Activated T-cell treated with anti-CD3 and anti-CD28 coated beads, Interleukin-2, amount 50 U/mL, for 72 hours (primary cell): ENCODE measurements at regions not wholly inside any gene's neighbourhood (a gene's known extent, or its start where the extent isn't known, plus 50 kb on each side); places are given as distances from the start of the nearest gene placed in this dataset.
"Not testable (repeated sequence)": the region's sequence is repeated elsewhere in the genome, so short reads cannot be mapped to it uniquely, and the experiment has no call there.

Experiments used
- ATAC-seq, 2 donors: fragments of 150-1000 bp; cut with Tn5 transposase; replicated peaks in 1 of 2; 2 replicates each; pipeline ENCODE4 v1.10.0; 2021; ENCODE audit warnings: moderate library complexity in 2 of 2, mild to moderate bottlenecking in 1 of 2
- DNase-seq, 2 donors: peaks; one replicate each; pipeline ENCODE4 v3.0.0; 2021 to 2022; ENCODE audit warnings: mixed read lengths in 1 of 2
- H3K27ac Mint-ChIP-seq: one replicate; pipeline ENCODE4 v1.8.0; 2022; ENCODE audit warnings: mild to moderate bottlenecking, moderate library complexity, mixed read lengths
- H3K27me3 Mint-ChIP-seq: one replicate; pipeline ENCODE4 v1.8.0; 2022; ENCODE audit warnings: low read depth, mixed read lengths
- H3K36me3 Mint-ChIP-seq, 2 donors: one replicate each; pipeline ENCODE4 v1.8.0; 2022; ENCODE audit warnings: mixed read lengths in 2 of 2, mild to moderate bottlenecking in 1 of 2; ENCODE audit not compliant: insufficient read depth in 2 of 2
- H3K4me1 Mint-ChIP-seq: one replicate; pipeline ENCODE4 v1.8.0; 2022; ENCODE audit warnings: low read depth, mixed read lengths
- H3K4me3 Mint-ChIP-seq, 2 donors: one replicate each; pipeline ENCODE4 v1.8.0; 2022; ENCODE audit warnings: mild to moderate bottlenecking in 2 of 2, mixed read lengths in 2 of 2, moderate library complexity in 2 of 2
- H3K9me3 Mint-ChIP-seq, 2 donors: one replicate each; pipeline ENCODE4 v1.8.0; 2022; ENCODE audit warnings: mixed read lengths in 2 of 2

DNA sequence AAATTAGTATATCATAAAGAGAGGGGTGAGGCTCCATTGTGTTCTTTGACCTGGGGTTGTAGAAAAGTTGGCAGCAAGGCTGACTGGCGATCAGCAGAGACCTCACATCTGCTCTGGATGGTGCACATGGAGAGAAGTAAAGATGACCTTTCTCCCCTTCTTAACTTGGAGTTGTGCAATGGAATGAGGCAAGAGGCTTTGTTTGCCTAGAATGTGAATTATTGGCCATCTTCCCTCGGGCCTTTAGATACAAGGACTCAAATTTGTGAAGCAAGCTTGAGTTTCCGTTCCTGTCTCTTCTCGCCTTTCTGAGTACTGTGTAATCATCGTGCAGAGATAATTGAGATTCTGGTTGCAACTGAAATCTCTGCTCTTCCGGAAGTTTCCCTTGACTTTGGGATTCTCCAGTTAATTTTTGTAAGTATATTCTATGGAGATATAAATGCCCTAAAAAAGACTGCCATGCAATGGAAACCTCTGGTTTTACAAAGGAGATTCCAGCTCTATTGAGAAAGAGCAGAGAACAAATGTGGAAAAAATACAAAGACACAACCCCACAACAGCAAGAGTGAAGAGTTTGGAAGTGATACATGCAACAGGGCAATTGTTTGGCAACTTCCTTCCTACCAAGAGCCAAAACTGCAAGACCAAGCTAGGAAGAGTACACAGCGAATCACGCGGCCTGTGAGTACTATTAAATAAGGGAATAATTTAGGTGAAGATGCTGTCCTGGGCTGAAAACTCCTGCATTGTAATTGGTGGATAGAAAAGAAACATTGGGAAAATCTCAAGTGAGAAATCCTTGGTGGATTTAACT, 542.3 kb upstream of the NRP1 start:
- Mint-ChIP-seq H3K4me3 (no peak overlapping the region), H3K36me3 (no peaks in the 10 kb centered on the region), H3K9me3 (peaks cover 2 to 6% of the 10 kb centered on the region in 2 donors), H3K4me1 (no peaks in the 10 kb centered on the region), H3K27me3 (peaks cover 15% of the 10 kb centered on the region), H3K27ac (no peak overlapping the region)
- no peak for DNase-seq
- ATAC-seq = no peak

DNA sequence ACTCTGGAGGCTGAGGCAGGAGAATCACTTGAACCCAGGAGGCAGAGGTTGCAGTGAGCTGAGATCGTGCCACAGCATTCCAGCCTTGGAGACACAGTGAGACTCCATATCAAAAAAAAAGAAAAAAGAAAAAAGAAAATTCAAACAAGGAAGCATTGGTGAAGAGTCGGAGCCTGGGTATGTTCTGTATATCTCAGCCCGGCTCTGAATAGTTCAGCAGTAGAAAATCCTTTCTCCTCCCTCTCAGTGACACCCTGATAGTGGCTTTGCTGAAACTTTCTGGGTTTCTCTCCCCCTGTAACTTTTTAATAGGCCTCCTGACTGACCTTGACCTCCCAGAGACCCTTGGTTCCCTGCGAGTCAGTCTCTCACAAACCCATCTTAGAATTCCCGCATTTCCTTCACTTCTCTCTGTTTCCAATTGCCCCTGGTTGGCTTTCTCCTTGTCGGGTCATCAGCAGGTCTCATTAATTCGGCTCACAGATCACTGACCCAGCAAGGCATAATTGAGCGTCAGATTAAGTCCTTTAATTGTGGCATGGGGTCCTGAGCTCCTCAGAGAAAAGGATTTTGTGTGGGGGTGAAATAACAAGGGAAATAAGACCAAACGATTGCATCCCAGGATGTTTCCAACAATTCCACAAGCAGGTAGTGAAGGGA, 541.6 kb upstream of the NRP1 start:
- no peak overlapping the region for H3K4me3 Mint-ChIP-seq
- no peaks in the 10 kb centered on the region for H3K4me1 Mint-ChIP-seq
- no peaks in the 10 kb centered on the region for H3K36me3 Mint-ChIP-seq
- no peak overlapping the region for H3K27ac Mint-ChIP-seq
- peaks cover 2 to 6% of the 10 kb centered on the region in 2 donors for H3K9me3 Mint-ChIP-seq
- peaks cover 15% of the 10 kb centered on the region for H3K27me3 Mint-ChIP-seq
- no peak for ATAC-seq
- DNase-seq = no peak

DNA sequence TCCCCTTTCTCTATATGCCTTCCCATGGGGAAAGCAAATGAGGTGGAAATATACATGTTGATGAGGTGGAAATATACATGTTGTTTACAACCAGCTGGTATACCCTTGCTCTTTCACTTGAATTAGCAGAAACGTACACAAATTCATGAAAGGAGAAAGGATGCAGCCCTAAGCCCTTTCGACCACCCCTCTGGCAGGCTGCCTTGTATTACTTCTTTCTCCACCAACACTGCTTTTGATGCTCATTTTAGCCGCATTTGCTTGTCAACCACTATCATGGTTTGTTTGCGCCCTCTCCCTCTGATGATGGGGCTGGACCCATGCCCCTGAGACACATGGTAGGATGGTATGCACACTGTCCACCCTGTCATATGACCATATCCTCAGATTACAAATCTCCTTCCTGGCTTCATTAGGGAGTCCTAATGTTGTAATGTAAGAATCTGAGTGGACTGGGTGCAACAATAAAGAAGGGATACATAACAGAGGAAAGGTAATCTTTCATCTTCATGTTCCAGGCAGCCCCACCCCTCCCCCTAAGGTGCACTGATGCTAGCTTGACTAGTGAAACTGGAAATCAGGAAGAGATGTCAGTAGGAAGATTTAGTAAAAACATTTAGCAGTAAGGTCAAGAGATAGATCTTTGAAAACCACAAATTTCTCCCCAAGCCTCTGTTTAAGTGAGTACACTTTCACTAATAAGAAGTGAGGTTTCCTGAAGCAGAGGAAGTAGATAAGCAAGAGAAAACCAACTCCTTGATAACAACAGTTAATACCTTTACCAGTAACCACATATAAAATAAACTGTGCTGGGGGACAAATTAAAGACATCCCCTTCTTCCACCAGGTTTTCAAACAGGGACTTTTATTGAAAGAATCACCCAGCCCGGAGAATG, 536.8 kb upstream of the NRP1 start:
- no peak for DNase-seq
- H3K9me3 Mint-ChIP-seq = no peaks in the 10 kb centered on the region
- peaks cover 27% of the 10 kb centered on the region for H3K27me3 Mint-ChIP-seq
- H3K27ac Mint-ChIP-seq = no peak overlapping the region
- ATAC-seq = no peak
- H3K4me1 Mint-ChIP-seq = no peaks in the 10 kb centered on the region
- H3K4me3 Mint-ChIP-seq = no peak overlapping the region
- no peaks in the 10 kb centered on the region for H3K36me3 Mint-ChIP-seq

DNA sequence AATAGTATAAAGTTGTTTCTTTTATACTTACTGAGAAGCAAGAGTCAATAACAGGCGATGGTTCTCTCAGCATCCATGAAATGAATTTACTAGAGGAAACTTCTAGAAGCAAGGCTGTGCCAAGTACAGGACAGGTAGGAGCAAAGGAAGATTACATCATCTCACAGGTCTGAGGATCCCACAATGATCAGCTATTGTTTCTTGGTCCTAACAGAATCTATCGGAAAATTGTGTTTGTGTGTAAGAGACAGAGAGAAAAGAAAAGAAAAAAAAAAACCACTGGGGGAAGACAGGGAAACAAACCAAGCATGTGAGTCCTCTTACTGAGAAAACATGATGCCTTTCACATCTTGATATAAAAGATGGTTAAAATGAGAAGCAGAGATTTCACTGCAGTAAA, 535.0 kb upstream of the NRP1 start:
- Mint-ChIP-seq H3K4me3 (no peak overlapping the region), H3K4me1 (no peaks in the 10 kb centered on the region), H3K27me3 (peaks cover 27% of the 10 kb centered on the region), H3K9me3 (no peaks in the 10 kb centered on the region), H3K27ac (no peak overlapping the region), H3K36me3 (no peaks in the 10 kb centered on the region)
- ATAC-seq (no peak), DNase-seq (no peak)

DNA sequence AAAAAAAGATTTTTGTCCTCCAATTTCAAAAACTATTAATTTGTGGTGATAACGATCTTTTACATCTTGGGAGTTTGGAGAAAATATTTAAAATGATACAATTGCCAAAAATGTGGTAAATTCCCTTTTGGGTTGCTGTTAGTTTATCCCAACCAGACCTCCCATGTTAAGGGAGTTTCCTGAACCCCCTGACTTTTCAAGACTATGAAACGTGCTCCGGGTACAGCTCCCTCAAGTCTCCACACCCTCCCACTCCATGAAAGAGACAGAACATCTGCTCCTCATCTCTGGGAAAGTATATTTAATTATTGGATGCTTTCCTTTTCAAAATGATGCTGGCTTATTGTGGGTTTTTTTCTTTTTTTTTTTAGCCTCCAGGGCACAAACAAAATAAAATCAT, 534.6 kb upstream of the NRP1 start:
- H3K27ac Mint-ChIP-seq = no peak overlapping the region
- H3K36me3 Mint-ChIP-seq = no peaks in the 10 kb centered on the region
- DNase-seq = no peak
- H3K4me1 Mint-ChIP-seq = no peaks in the 10 kb centered on the region
- H3K9me3 Mint-ChIP-seq = no peaks in the 10 kb centered on the region
- ATAC-seq = no peak
- H3K27me3 Mint-ChIP-seq = peaks cover 27% of the 10 kb centered on the region
- no peak overlapping the region for H3K4me3 Mint-ChIP-seq

DNA sequence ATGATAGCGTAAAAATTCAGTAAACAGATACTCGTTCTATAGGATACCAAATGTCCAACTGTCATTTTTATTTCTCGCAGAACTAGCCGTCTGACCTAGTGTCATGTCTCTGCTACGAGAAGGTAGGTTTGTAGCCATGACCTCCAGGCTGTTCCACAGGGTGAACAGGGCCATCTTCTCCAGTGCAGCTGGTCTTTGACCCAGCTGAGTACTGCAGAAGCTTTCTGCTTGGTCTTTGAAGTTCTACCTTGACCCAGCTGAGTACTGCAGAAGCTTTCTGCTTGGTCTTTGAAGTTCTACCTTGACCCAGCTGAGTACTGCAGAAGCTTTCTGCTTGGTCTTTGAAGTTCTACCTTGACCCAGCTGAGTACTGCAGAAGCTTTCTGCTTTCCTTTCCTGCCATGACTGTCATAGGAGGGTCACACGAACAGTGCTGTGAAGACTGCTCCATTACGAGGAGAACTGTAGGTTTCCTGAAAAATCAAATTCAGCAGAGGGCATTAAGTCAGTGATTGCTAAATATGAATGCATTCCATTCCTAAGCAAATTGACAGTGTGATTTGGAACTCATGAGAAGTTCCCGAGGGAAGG, 532.8 kb upstream of the NRP1 start:
- peaks cover 29% of the 10 kb centered on the region for H3K27me3 Mint-ChIP-seq
- not testable (repeated sequence) for DNase-seq, H3K27ac Mint-ChIP-seq, H3K4me3 Mint-ChIP-seq, ATAC-seq, H3K4me1 Mint-ChIP-seq, H3K36me3 Mint-ChIP-seq, H3K9me3 Mint-ChIP-seq

DNA sequence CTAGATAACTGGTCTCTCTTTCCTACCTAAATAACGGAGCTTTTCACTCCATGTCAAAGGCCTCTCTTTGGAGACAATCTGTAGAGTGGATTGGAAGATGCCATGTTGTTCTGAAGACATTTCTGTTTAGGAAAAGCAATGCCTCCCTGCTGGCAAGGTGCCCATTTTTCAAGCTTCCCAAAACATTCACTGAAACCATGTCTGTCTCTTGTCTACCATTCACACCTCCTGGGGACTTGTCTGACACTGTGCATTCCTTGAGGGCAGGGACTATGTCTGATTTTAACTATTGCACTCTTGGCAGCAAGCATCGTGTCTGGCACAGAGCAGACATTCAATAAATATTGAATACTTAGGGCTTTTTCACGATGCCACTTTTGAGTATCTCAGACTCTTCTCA, 528.9 kb upstream of the NRP1 start:
- Mint-ChIP-seq H3K9me3 (no peaks in the 10 kb centered on the region), H3K27me3 (peaks cover 17% of the 10 kb centered on the region), H3K4me3 (no peak overlapping the region), H3K27ac (no peak overlapping the region), H3K4me1 (no peaks in the 10 kb centered on the region), H3K36me3 (no peaks in the 10 kb centered on the region)
- ATAC-seq (no peak), DNase-seq (no peak)

DNA sequence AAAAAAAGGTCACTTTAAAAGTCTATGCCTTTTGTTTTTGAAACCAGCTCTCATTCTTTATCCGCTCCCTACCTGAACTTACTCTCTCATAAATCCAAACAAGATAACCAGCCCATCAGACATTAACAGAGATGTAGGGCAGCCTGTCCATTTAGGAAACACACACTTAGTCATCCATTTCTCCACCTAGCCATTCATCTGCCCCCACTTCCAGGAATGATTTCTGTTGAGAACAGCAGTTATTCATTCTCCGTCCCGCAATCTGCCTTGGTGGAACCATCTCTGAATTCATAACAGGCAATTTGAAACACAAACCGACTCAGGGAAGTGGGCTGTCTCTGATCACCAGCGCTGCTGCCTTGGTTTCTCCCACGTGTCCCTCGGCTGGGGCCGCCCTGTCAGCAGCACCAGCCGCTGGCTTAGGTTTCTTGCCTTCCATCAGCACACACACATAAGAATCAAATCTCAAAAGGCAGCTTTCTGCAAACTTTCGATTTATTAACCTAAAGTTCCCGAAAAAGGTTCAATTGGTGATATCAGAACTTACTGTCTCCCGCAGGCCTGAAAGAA, 528.2 kb upstream of the NRP1 start:
- Mint-ChIP-seq H3K27ac (no peak overlapping the region), H3K36me3 (no peaks in the 10 kb centered on the region), H3K4me1 (no peaks in the 10 kb centered on the region), H3K27me3 (peaks cover 17% of the 10 kb centered on the region), H3K9me3 (no peaks in the 10 kb centered on the region), H3K4me3 (no peak overlapping the region)
- ATAC-seq = no peak
- no peak for DNase-seq

GRCh38 chr10:33861833-33862232, 527.4 kb upstream of the NRP1 start:
- Mint-ChIP-seq H3K9me3 (no peaks in the 10 kb centered on the region), H3K27ac (no peak overlapping the region), H3K4me1 (no peaks in the 10 kb centered on the region), H3K27me3 (peaks cover 15% of the 10 kb centered on the region), H3K4me3 (no peak overlapping the region), H3K36me3 (no peaks in the 10 kb centered on the region)
- DNase-seq = no peak
- ATAC-seq = no peak

GRCh38 chr10:33861016-33861704, 526.7 kb upstream of the NRP1 start:
- ATAC-seq = no peak
- no peak overlapping the region for H3K4me3 Mint-ChIP-seq
- H3K27ac Mint-ChIP-seq = no peak overlapping the region
- peaks cover 12% of the 10 kb centered on the region for H3K27me3 Mint-ChIP-seq
- H3K9me3 Mint-ChIP-seq = no peaks in the 10 kb centered on the region
- no peak for DNase-seq
- no peaks in the 10 kb centered on the region for H3K36me3 Mint-ChIP-seq
- H3K4me1 Mint-ChIP-seq = no peaks in the 10 kb centered on the region

GRCh38 chr10:33860552-33860951, 526.1 kb upstream of the NRP1 start:
- no peaks in the 10 kb centered on the region for H3K4me1 Mint-ChIP-seq
- H3K27me3 Mint-ChIP-seq = peaks cover 12% of the 10 kb centered on the region
- DNase-seq (no peak), ATAC-seq (no peak)
- H3K9me3 Mint-ChIP-seq = no peaks in the 10 kb centered on the region
- no peaks in the 10 kb centered on the region for H3K36me3 Mint-ChIP-seq
- no peak overlapping the region for H3K4me3 Mint-ChIP-seq
- no peak overlapping the region for H3K27ac Mint-ChIP-seq

DNA sequence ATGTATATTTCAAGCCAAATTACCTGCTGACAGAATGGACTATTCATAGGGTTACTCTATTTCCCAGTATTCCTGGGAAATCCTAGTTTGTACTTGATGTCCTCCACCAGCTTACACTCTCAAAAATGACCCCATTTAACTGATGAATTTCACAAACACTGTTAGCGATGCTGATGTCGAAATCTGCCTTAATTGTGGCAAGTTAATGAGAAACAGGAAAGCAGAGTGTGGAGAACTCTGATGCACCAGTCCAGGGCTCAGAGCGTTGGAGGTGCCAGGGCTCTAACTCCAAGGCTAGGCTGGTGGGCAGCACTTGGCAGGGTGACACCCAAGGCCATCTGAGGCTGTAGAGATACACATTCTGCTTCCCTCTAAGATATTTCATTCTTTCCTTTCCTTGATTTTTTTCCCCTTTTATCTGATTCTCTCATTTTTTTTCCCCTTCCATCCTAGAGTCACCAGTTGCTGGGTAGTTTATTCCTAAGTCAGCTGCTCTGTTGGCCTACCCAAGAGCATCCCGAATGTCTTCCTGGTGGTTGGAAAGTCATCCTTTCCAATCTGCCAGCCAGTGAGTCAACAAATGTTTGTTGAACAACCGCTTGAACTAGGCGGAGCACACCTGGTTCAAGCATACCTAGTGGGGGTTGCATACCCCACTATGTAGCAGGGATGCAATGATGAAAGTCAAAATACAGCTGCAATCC, 525.0 kb upstream of the NRP1 start:
- DNase-seq = no peak
- Mint-ChIP-seq H3K4me3 (no peak overlapping the region), H3K9me3 (no peaks in the 10 kb centered on the region), H3K27me3 (peaks cover 12% of the 10 kb centered on the region), H3K4me1 (no peaks in the 10 kb centered on the region), H3K27ac (no peak overlapping the region), H3K36me3 (no peaks in the 10 kb centered on the region)
- ATAC-seq = no peak
